CD4-positive, alpha-beta T cell treated with Interleukin-17A for 1 hour (primary cell): ENCODE measurements at regions not wholly inside any gene's neighbourhood (a gene's known extent, or its start where the extent isn't known, plus 50 kb on each side); places are given as distances from the start of the nearest gene placed in this dataset.

ENCODE experiments used
- DNase-seq: peaks from one replicate; pipeline ENCODE4 v3.0.0-alpha.2; 2020

DNA sequence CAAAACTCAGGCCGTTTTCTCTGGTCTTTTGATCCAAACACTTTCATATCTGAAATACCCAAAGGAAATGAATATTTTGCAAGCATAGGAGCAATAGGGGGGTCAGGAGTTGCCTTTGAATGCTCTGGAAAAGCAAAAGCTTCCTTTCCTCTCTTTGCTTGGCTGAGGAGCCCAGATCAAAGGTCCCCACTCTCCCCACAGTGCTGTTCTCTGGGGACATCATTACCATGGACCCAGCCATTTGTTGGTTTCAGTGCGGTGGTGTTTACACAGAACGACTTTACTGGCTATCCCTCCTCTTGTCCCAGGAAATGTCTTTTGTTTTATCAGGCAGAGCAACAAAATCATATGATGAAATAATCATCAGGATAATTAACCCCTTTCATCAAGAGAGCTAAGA, 1089.1 kb downstream of the TBC1D22A start:
- DNase-seq, result no peak

DNA sequence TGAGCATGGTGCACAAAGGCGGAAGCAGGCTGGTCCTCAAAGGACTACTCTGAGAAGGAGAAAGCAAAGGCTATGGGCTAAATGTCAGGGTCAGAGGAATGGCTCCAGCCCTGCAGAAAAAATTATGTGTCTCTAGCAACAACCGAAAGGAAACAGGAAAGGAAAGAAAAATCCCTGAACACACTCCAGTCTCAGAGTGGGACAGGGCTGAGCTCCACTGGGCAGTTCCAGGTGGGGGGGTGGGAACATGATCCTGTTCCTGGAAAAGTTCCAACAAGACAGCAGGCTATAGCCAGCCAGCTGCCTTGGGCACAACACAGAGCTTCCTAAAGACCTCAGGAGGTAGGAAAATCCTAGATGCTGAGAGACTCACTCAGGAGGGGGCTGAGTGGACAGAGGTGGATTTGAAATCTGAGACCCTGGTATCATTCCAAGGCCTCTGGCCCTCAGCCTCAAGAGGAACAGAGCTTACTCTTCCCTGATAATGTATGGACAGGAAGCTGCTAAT, 1088.2 kb downstream of the TBC1D22A start:
- no peak for DNase-seq

DNA sequence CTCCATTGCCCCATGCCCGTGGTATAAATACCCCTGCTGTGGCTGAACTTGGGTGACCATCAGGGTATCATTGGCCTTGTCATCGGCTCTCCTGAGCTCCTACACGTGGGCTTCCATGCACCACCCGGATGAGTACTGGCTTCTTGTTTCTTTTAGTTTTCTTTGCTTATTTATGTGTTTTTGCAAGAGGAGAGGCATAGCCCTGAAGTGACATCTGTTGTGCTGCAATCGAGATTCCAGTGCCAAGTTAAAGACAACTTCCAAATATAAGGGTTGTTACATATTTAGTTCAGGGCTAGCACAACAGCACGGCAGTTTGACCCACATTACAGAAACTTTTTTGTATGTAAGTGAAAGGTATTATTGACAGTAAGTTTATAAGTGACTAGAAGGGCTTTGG, 1087.1 kb downstream of the TBC1D22A start:
- DNase-seq, result no peak

DNA sequence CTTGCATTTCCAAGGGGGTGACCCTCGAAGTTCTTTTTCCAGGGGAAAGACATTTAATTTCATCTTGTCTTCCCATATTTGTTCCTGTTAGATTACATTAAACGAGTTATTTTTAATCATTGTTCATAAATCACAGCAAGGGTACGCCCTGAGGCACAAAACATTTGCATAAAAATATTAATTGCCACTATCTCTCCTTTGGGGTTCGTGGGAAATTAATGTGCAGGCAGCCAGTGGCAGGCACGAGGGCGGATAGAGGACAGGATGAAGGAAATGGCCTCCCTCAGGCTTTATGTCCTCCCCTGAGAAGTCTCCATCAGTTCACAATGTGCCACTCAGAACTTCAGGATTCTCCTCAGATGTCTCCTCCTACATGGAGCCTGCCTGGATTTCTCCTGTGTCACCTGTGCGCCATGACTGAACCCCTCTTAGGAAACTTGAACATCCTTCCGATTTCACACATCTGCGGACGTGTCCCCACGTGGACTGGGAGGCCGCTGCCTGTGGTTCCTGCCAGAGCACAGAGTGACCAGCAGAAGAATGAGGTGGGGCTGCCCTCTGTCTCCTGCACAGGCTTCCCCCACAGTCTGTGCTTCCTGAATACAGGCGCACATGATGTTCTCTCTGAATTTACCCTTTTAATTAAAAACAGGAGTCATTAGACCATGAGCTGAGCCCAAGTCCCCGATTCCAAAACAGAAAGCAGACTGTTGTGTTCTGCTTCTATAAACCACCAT, 1085.9 kb downstream of the TBC1D22A start:
- DNase-seq, result no peak

DNA sequence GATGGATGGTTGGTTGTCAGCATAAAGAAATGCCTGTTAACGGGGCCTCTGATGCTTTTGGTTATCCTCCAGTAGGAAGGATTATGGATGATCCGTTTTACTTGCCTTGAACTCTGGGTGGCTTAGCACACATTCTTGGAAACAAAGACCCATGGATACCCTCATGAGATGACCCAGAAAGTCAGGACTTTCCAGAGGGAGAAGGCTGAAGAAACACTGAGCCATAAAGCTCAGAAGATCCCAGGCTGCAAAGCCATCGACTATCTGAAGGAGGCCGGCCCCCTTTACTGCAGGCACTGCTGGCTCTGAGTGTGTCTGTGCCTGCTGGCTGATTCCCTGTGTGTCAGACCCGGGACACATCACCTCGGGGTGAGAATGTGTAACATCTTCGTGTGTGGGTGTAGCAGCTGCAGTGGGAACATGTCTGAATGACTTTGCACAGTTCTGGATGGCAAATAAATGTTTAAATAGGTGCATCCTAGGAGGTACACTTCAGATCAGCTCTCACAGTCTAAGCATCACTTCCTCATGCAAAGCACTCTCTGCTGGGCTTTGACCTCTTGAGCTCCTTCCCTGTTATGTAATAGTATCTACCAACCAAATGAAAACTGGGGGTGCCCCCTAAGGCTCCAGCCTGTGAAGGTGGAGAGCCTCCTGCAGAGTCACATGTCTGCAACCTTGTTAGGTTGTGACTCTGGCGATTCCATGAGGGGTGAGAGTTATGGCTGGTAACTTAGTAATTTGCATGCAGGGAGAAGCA, 1084.9 kb downstream of the TBC1D22A start:
- DNase-seq, result no peak

DNA sequence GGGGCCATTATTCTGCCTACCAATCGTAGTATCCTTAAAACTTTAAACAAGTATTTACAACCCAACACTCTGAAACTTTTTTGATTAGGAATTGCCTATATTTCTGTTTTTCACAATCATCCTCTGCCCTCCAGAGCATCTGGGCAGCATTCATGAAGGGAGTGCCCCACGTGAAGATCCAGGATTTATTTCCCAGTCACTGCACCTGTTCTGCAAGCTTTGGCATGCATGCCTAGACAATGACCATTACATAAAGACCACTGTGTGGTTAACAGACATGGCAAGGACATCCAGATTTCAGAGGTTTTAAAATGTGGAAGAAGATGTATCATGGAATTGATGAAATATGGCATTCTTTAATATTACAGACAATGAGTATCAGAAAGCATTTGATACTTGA, 1083.8 kb downstream of the TBC1D22A start:
- DNase-seq, result no peak

DNA sequence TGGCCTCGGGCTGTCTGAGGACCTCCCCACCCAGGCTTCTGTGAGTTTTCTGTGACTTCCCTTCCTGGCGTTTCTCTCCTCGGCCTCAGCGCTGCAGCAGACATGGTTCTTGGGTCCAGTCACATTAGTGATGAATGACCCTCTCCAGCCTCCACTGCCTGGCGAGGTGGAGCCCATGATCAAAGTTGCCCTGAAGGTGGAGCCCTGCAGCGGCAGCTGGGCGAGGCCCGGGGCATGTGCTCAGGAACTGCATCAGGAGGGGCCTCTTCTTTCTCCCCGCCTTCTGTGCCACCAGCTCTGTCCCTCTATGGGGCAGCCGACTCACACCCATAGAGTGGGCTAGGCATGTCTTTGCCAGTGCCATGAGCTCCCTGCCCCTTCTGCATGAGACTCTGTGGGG, 1079.7 kb downstream of the TBC1D22A start:
- no peak for DNase-seq

DNA sequence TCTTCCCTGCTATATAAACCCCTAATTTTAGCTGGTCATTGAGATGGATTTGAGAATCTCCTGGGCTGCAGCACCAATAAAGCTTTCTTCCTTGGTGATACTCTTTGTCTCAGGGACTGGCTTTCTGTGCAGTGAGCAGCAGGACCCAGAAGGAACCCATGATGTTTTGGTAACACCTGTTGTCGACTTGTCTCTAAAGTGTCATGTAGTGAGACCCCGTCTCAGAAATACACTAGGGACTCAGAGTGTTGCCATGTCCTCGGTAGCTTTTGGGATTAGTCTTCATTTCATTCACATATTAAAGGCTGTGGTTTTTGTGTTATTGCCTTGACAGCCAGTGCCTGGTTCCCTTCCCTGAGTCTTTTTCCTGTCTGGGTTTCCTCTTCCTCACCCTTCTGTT, 1078.7 kb downstream of the TBC1D22A start:
- DNase-seq, result no peak

DNA sequence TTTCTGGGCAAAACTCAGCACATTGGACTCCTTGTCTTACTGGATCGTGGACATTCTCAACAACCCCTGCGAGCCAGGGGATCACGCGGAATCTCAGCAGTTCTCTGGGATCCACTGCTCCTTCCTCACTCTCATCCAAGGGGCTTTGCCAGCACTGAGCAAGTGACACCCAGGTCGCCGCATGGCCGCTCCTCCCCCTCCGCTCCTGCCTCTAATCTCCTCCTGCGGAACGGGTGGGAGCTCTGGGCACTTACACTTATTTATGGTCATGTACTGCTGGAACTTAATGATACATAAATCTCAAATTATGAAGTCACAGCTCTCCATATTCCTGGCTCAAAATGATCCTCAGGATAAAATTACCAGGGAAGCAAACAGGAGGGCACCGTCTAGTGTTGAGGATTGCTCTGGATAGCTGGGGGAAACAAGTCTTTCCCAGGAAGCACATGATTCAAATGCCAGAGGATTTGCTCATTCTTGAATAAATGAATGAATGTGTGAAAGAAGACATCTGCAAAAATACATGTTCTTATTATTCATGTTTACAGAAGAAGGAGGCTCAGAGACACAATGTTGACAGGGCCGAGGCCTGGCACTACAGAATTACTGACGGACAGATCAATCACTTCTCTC, 1077.3 kb downstream of the TBC1D22A start:
- no peak for DNase-seq

DNA sequence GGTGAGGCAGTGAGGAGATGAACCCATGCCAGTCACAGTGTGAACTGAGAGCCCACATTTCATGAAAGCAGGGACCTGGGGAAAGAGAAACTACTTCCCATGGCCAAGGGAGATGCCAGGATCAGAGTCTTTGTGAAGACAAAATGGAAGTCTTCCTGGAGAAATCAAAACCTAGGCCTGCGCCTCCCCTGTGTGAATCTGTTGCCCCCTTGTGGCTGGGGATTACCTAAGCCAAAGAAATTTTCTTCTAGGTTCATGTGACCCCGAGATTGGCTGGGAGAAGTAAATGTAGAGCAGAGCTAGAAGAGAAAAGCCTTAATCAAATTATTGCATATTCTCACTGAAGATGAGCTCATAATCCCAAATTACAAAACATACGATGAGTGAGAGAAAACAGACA, 1075.3 kb downstream of the TBC1D22A start:
- no peak for DNase-seq

DNA sequence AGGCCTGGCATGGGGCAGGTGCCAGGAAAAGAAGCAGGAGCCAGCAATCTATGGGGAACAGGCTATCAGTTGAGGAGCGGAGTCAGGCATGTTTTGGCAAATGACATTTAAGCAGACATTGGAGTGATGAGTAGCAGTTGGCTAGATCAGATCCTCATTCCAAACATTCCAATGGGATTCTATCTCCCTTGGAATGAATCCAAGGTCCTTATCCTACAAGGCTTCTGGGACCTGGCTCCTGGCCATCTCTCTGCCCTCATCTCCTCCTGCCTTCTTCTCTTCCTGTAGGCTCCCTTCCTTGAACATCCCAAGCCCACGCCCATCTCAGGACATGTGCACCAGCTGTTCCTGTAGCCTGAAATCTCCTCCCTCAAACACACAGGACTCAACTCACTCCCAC, 1074.5 kb downstream of the TBC1D22A start:
- DNase-seq, result no peak

DNA sequence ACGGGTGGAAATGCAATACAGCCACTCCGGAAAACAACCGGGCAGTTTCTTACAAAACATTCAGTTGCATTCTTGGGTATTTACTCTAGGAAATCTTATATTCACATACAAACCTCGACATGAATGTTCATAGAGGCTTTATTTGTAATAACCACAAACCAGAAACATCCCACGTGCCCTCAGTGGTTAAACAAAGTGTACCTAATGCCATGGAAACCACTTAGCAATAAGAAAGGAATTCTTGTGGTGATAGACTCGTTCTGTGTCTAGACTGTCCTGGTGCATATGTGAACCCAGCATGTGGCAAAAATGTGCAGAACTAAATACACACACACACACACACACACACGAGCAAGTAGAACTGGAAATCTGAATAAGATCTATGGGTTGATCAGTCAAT, 1073.3 kb downstream of the TBC1D22A start:
- no peak for DNase-seq

DNA sequence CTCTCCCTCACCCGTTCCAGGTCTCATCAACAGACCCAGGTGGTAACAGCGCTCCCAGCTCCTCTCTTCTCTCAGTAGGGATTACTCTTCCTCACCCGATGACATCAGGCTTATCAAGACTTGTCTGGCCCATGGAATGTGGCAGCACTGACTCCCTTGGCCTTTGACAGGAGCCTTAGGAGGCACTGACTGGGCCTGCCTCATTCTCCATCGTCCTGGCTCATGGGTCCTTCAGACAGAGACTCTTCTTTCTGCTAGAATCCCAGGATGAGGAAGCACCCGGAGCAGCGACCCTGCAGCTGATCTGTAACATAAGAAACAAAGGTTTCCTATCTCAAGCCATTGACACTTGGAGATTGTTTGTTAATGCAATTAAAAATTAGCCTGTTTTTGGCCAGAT, 1063.6 kb downstream of the TBC1D22A start:
- no peak for DNase-seq

DNA sequence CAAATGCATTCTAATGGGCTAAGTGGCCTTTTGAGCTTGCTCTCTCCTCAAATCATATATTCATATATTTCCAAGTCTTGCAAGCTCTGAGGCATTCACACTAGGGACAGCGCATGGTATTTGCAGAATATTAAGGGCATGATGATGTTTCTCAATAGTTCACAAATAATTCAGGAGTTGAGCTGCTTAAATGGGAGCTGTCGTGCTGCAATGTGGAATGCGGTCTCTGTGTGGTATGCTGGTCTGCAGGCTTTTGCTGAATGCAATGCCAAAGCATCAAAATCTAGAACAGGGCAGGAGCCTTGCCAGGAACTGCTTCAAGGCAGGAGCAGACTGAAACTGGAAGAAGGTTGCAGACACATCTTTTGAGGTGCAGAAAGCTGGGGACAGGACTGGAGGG, 1060.0 kb downstream of the TBC1D22A start:
- no peak for DNase-seq

DNA sequence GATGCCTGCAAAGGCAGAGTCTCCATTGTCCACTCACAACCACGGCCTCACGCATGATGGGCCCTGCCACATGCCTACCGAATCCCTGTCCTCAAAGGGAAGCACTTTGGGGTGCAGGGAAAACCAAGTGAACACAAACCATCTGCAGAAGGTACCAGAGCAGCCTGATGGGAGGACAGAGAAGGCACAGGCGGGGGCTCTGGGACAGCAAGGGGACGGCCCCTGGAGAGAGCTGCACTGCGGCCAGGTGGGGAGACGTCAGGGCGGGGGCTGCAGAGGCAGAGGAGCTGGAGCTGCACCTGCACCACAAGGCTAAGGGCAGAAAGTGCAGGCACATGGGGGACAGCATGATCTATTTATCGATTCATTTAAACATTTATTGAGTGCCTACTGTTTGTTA, 1056.0 kb downstream of the TBC1D22A start:
- no peak for DNase-seq

DNA sequence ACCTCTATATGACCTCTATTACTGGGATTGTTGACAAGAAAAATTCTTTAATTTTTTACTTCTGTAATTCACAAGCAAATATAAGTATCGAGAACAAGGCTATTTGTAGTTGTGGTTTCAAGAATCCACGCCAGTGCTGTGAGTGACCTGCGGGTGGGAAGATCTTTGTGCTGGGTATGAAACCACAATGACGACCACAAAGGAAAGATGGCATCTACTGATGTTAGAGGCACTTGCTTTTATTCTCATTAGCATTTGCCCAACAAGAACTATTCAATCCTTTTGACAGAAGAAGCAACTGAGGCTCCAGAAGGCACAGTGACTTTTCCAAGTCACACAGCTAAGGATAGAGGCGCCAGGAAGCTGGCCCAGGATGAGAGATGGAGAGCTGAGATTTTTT, 1054.9 kb downstream of the TBC1D22A start:
- DNase-seq, result no peak

DNA sequence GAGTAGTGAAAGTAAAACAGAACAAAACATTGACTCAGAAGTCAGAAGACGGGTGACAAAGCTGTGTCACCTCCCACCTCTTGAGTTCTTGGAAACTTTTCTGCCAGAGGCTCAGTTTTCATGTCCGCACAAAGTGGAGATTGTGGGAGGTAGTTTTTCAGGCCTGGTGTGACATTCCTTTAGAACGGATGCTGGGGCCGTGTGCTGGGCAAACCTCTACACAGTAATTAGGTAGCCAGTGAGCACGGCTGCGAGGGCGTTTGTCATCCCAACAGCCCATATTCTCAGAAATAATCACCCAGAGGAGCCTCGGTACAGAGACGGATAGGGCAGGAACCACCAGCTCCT, 1054.4 kb downstream of the TBC1D22A start:
- DNase-seq, result no peak

DNA sequence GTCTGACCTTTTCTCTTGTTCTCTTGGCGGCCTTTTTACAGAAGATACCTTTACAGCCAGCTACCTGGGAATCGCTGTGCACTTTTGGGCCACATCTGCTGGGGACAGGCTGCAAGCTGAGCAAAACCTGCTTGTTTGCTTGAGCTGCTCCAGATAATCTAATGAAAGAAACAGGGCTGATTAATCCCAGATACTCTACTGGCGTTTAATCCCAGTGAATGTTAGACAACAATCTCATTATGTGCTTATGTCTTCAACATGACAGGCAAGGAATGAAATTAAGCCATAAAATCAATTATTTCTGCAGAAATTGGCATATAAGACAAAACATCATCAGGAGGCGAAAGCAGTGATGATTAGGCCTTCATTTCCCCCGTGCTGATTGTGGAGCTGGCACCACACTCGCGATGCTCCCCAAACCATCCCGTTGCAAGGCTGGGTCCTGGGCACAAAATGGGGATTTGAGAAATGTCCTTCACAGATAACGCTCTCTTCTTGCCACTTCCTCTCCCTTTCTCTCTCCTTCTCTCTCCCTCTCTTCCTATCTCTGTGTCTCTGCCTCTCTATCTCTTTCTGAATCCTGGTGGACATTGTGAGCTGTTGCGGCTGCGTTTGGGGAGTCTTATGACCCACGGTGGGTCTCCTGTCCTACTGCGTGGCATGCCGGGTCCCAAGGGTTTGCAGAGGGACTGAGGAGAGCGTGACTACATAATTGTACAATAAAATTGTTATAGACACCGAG, 1053.8 kb downstream of the TBC1D22A start:
- DNase-seq, result no peak

DNA sequence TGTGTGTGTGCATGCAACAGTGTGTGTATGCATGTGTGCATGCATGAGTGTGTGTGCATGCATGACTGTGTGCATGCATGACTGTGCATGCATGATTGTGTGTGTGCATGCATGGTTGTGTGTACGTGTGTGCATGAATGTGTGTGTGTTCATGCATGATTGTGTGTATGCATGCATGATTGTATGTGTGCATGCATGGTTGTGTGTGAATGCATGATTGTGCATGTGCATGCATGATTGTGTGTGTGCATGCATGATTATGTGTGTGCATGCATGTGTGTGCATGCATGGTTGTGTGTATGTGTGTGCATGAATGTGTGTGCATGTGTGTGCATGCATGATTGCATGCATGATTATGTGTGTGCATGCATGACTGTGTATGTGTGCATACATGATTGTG, 1052.0 kb downstream of the TBC1D22A start:
- DNase-seq, result no peak

DNA sequence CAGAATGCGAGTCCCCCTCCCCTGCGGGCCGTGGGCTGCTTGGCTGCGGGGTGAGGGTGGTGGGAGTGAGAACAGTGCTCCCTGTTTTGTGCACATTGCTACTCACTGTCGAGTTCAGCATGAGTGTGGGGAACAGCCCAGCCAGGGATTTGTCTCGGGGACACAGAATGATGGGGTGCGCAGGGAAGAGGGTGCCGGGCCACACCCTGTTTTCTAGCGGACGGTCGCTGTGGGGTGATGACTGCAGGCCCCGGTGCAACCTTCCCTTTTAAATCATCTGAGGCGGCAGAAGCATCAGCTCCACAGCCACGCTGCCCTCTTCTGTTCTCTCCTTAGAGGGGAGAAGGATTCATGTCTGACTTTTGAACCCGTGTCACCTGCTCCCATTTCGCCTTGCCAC, 1051.2 kb downstream of the TBC1D22A start:
- DNase-seq, result no peak

DNA sequence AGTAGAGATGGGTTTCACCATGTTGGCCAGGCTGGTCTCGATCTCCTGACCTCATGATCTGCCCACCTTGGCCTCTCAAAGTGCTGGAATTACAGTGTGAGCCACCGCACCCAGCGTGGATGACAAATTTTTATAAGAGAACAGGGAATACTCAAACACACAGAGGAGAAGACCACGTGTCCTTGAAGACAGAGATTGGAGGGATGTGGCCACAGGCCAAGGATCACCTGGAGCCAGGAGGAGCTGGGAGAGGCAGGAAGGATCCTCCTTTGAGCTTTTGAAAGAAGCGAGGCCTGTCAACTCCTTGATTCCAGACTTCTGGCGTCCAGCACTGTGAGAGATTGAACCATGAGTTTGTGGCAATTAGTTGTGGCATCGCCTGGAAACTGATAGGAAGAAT, 1049.5 kb downstream of the TBC1D22A start:
- no peak for DNase-seq

DNA sequence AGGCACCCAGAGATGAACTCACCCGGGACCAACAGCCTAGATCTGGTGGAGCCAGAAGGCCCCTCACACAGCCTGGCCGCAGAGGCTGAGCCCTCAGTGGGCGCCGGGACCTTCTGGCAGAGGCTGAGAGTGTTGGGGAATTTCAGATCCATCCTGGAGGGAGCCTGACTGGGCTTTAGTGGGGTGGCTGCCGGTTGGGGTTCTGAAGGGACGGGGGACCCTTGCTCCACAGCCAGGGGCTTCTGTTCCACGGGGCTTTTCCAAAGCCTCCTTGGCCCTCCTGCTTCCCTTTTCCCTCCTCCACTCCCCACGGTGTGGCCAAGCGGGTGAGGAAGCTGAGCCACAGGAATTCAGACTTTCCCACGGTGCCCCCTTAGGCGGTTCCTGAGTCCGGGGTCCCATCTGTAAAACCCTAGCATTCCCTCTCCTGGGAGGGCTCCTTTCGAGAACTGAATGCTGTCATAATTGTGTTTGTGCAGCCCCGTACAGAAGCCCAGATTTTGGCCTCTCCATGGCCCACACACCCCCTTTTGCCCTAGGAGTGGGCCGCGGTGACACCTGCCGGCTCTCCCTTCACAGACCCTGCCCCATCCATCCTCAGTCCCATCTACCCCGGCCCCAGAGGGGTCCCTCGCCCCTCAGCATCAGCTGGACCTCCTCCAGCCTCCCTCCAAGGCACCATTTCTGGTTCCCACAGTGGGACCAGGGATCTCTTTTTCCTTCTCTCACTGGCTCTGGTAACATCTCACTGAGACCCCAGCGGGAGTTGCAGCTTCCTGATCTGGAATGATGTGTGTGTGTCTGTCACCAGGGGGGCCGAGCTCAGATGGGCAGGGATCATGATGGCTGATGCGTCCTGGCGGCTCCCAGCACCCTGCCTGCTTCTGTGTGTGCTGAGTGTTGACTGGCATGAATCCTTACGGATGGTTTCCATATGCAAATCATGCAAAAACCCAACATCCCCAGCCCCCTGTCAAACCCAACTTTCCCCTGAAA, 1048.4 kb downstream of the TBC1D22A start:
- no peak for DNase-seq
